B cell (primary cell): ENCODE measurements at regions not wholly inside any gene's neighbourhood (a gene's known extent, or its start where the extent isn't known, plus 50 kb on each side); places are given as distances from the start of the nearest gene placed in this dataset.

Source experiments
- ATAC-seq: fragments of 200-7000 bp; cut with Tn5 transposase; one replicate; pipeline ENCODE4 v1.10.0; 2021; ENCODE audit warnings: low read depth, mild to moderate bottlenecking, moderate number of reproducible peaks, moderate library complexity
- CTCF ChIA-PET: fragments of 350-600 bp; sonication (Branson Sonifier 250); formaldehyde crosslinking; loops from one replicate; lab custom pipeline; 2021; ENCODE audit warnings: antibody characterized with exemption, inconsistent platforms; lab: Charles Lee
- POLR2A ChIA-PET: fragments of 350-600 bp; sonication (Branson Sonifier 250); formaldehyde crosslinking; loops from one replicate; lab custom pipeline; 2021; ENCODE audit warnings: antibody characterized with exemption; lab: Charles Lee
- DNase-seq: peaks from one replicate; pipeline ENCODE4 v3.0.0; 2013
- H2AFZ ChIP-seq: 2 replicates; pipeline ENCODE4 v1.6.1; 2012; ENCODE audit warnings: mild to moderate bottlenecking, low read depth, low read length; ENCODE audit not compliant: insufficient read depth, poor library complexity, severe bottlenecking
- H3K27ac ChIP-seq, 2 donors: 1 replicate in 1 of 2; 2 replicates in 1 of 2; pipeline ENCODE4 v1.5.1; 2012 to 2013; ENCODE audit warnings: low read length in 2 of 2, mild to moderate bottlenecking in 2 of 2, moderate library complexity in 1 of 2
- H3K27me3 ChIP-seq, 4 experiments: fragments of 200-600 bp in 1 of 4; sonication (generic) in 1 of 4; replicated peaks in 1 of 4; 1 replicate in 2 of 4; 2 replicates in 2 of 4; pipeline versions ENCODE4 v1.6.1 to v1.7.0; 2013 to 2016; ENCODE audit warnings: low read length in 3 of 4, mild to moderate bottlenecking in 2 of 4, mixed read lengths in 1 of 4, moderate library complexity in 1 of 4; ENCODE audit not compliant: insufficient read depth in 4 of 4, control insufficient read depth in 3 of 4; ENCODE audit errors: control extremely low read depth in 1 of 4
- H3K36me3 ChIP-seq, 2 experiments: replicated peaks in 1 of 2; 1 replicate in 1 of 2; 2 replicates in 1 of 2; pipeline versions ENCODE4 v1.6.1 to v1.7.1; 2013; ENCODE audit warnings: low read length in 1 of 2; ENCODE audit not compliant: insufficient read depth in 2 of 2, control insufficient read depth in 1 of 2; ENCODE audit errors: control extremely low read depth in 1 of 2, extremely low read depth in 1 of 2
- H3K4me1 ChIP-seq, 2 donors: fragments of 200-600 bp in 1 of 2; sonication (generic) in 1 of 2; 1 replicate in 1 of 2; 2 replicates in 1 of 2; pipeline versions ENCODE4 v1.5.1 to v1.6.1; 2013 to 2017; ENCODE audit warnings: low read length in 2 of 2; ENCODE audit not compliant: control insufficient read depth in 2 of 2, insufficient read depth in 2 of 2
- H3K4me2 ChIP-seq: replicated peaks from 2 replicates; pipeline ENCODE3; 2012; ENCODE audit warnings: mild to moderate bottlenecking, low read depth, low read length; ENCODE audit not compliant: poor library complexity, severe bottlenecking
- H3K4me3 ChIP-seq, 5 experiments: fragments of 200-600 bp in 1 of 5; sonication (generic) in 1 of 5; 1 replicate in 3 of 5; 2 replicates in 2 of 5; pipeline versions ENCODE4 v1.5.1 to v1.7.0; 2011 to 2016; ENCODE audit warnings: low read length in 4 of 5, mild to moderate bottlenecking in 4 of 5, low read depth in 2 of 5, control low read depth in 1 of 5, moderate library complexity in 1 of 5; ENCODE audit not compliant: insufficient read depth in 1 of 5; ENCODE audit errors: control extremely low read depth in 1 of 5, extremely low read depth in 1 of 5
- H3K79me2 ChIP-seq: fragments of 200-600 bp; sonication (generic); one replicate; pipeline ENCODE4 v1.6.0; 2016; ENCODE audit warnings: low read length; ENCODE audit not compliant: control insufficient read depth, insufficient read depth
- H3K9ac ChIP-seq: fragments of 200-600 bp; sonication (generic); 2 replicates; pipeline ENCODE4 v1.6.1; 2017; ENCODE audit warnings: mild to moderate bottlenecking, low read length, moderate library complexity
- H3K9me3 ChIP-seq, 3 donors: one replicate each; pipeline versions ENCODE4 v1.6.1 to v1.7.1; 2013; ENCODE audit warnings: low read length in 2 of 3; ENCODE audit not compliant: control insufficient read depth in 2 of 3, insufficient read depth in 1 of 3; ENCODE audit errors: control extremely low read depth in 1 of 3
- H4K20me1 ChIP-seq: 2 replicates; pipeline ENCODE4 v1.6.0; 2012; ENCODE audit warnings: mild to moderate bottlenecking, low read length; ENCODE audit not compliant: insufficient read depth, control insufficient read depth, poor library complexity, severe bottlenecking
- H3K27ac Mint-ChIP-seq: one replicate; pipeline ENCODE4 v1.8.0; 2021; ENCODE audit warnings: mixed read lengths
- H3K27me3 Mint-ChIP-seq: one replicate; pipeline ENCODE4 v1.8.0; 2021; ENCODE audit warnings: mixed read lengths
- H3K4me1 Mint-ChIP-seq: one replicate; pipeline ENCODE4 v1.8.0; 2021; ENCODE audit warnings: mixed read lengths
- H3K4me3 Mint-ChIP-seq: one replicate; pipeline ENCODE4 v1.8.0; 2021; ENCODE audit warnings: mixed read lengths
- H3K9me3 Mint-ChIP-seq: one replicate; pipeline ENCODE4 v1.8.0; 2022; ENCODE audit warnings: mixed read lengths; ENCODE audit not compliant: insufficient read depth
- EZH2 ChIP-seq: IDR thresholded peaks from 2 replicates; pipeline ENCODE4 v1.6.1; 2012; ENCODE audit warnings: borderline replicate concordance, low read depth, mild to moderate bottlenecking, moderate library complexity, low read length; ENCODE audit not compliant: insufficient read depth, poor library complexity, severe bottlenecking
- WGBS: methylation state at CpG from one replicate; pipeline ENCODE4 v1.1.5; 2013; ENCODE audit warnings: missing lambda C conversion rate; ENCODE audit not compliant: insufficient coverage; 5-methylcytosine and 5-hydroxymethylcytosine counted together
- intact Hi-C: fragments of 100-400 bp; cut with micrococcal nuclease; formaldehyde crosslinking; loops from one replicate; pipeline ENCODE4 v1.10.0; 2022
- TF ChIP-seq, protein P1 (sequence below): fragments of 200-600 bp; IDR thresholded peaks from one replicate; pipeline ENCODE4 v1.8.0; 2022; ENCODE audit warnings: antibody characterized with exemption, mild to moderate bottlenecking

DNA sequence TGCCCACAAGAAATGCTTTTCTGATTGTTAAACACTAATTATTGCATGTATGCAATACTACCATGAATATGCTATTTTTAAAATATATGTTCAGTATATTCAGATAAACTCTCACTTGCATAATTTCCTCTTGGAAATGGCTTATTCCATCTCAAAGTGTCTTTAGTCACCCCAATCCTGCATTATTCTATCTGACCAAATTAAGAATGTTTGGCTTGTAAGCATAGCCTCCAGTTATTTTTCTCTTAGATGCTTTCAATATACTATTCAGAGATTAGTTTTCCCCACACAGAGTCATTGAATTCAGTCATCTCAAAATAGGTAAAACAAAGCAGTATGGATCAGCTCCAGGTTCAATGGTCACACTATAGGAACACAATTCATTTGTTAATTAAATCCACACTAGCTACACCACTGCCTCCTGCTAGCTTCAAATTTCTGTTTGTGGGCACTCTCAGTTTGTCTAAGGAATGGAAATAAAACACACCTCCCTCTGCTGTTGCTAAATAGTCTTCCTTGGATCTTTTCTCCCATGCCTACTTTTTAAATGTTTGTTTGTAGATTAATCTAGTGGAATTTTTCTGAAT lies 134.6 kb upstream of the TBCA start:
- peaks cover 0 to 6% (median 0%) of the 10 kb centered on the region in 3 donors for H3K9me3 ChIP-seq
- no peak overlapping the region for H3K4me3 Mint-ChIP-seq
- no peaks in the 10 kb centered on the region for H3K4me1 Mint-ChIP-seq
- intact Hi-C loops, result no loop called here
- H3K79me2 ChIP-seq, result no peaks in the 10 kb centered on the region
- no peak overlapping the region for H3K4me2 ChIP-seq
- POLR2A ChIA-PET, result no interaction called here
- H3K27ac ChIP-seq, result no peak overlapping the region
- H4K20me1 ChIP-seq, result no peaks in the 10 kb centered on the region
- no peak for ATAC-seq
- no peak overlapping the region for H3K27ac Mint-ChIP-seq
- no peak for DNase-seq
- CTCF ChIA-PET, result no interaction called here
- H3K27me3 ChIP-seq, result peaks cover 0 to 6% (median 1%) of the 10 kb centered on the region in 4 experiments
- H2AFZ ChIP-seq, result no peak overlapping the region
- H3K9me3 Mint-ChIP-seq, result peaks cover 6% of the 10 kb centered on the region
- peaks cover 12% of the 10 kb centered on the region for H3K27me3 Mint-ChIP-seq
- H3K36me3 ChIP-seq, result no peaks in the 10 kb centered on the region
- H3K4me1 ChIP-seq, result no peaks in the 10 kb centered on the region
- no peak overlapping the region for H3K9ac ChIP-seq
- TF ChIP-seq, protein P1, sequence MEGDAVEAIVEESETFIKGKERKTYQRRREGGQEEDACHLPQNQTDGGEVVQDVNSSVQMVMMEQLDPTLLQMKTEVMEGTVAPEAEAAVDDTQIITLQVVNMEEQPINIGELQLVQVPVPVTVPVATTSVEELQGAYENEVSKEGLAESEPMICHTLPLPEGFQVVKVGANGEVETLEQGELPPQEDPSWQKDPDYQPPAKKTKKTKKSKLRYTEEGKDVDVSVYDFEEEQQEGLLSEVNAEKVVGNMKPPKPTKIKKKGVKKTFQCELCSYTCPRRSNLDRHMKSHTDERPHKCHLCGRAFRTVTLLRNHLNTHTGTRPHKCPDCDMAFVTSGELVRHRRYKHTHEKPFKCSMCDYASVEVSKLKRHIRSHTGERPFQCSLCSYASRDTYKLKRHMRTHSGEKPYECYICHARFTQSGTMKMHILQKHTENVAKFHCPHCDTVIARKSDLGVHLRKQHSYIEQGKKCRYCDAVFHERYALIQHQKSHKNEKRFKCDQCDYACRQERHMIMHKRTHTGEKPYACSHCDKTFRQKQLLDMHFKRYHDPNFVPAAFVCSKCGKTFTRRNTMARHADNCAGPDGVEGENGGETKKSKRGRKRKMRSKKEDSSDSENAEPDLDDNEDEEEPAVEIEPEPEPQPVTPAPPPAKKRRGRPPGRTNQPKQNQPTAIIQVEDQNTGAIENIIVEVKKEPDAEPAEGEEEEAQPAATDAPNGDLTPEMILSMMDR, result no peak
- TF ChIP-seq EZH2, result no peak
- no peak overlapping the region for H3K4me3 ChIP-seq

GRCh38 chr5:77909237-77909636 lies 133.1 kb upstream of the TBCA start:
- TF ChIP-seq EZH2, result no peak
- TF ChIP-seq, protein P1, result no peak
- Histone ChIP-seq H3K4me3 (no peak overlapping the region), H3K27me3 (peaks cover 0 to 7% (median 1%) of the 10 kb centered on the region in 4 experiments), H3K27ac (no peak overlapping the region), H3K4me2 (no peak overlapping the region), H3K4me1 (no peaks in the 10 kb centered on the region), H3K79me2 (no peaks in the 10 kb centered on the region), H4K20me1 (no peaks in the 10 kb centered on the region), H3K36me3 (no peaks in the 10 kb centered on the region), H3K9me3 (no peaks in the 10 kb centered on the region), H3K9ac (no peak overlapping the region), H2AFZ (no peak overlapping the region)
- WGBS, result no CpG with 5 or more reads among the region's 2 CpGs
- Mint-ChIP-seq H3K27me3 (peaks cover 12% of the 10 kb centered on the region), H3K4me3 (no peak overlapping the region), H3K27ac (no peak overlapping the region), H3K4me1 (no peaks in the 10 kb centered on the region), H3K9me3 (peaks cover 3% of the 10 kb centered on the region)
- ATAC-seq (no peak), DNase-seq (no peak)
- ChIA-PET CTCF (no interaction called here), POLR2A (no interaction called here)
- intact Hi-C loops, result no loop called here
